ENCODE measurements at regions not wholly inside any gene's neighbourhood (a gene's known extent, or its start where the extent isn't known, plus 50 kb on each side); places are given as distances from the start of the nearest gene placed in this dataset.

GRCh38 chr5:73321757-73322436 lies 126.7 kb downstream of the FOXD1 start (continued):
- TF ChIP-seq, protein P1, sequence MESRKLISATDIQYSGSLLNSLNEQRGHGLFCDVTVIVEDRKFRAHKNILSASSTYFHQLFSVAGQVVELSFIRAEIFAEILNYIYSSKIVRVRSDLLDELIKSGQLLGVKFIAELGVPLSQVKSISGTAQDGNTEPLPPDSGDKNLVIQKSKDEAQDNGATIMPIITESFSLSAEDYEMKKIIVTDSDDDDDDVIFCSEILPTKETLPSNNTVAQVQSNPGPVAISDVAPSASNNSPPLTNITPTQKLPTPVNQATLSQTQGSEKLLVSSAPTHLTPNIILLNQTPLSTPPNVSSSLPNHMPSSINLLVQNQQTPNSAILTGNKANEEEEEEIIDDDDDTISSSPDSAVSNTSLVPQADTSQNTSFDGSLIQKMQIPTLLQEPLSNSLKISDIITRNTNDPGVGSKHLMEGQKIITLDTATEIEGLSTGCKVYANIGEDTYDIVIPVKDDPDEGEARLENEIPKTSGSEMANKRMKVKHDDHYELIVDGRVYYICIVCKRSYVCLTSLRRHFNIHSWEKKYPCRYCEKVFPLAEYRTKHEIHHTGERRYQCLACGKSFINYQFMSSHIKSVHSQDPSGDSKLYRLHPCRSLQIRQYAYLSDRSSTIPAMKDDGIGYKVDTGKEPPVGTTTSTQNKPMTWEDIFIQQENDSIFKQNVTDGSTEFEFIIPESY (IDR thresholded peaks at IDR 0.05; ENCODE audit: borderline replicate concordance, low read depth): peak; percentile 70
- peak; percentile 68 for TF ChIP-seq RXRA (IDR thresholded peaks at IDR 0.05; ENCODE audit: borderline replicate concordance, low read depth)
- no peak for TF ChIP-seq RCOR1 (IDR thresholded peaks at IDR 0.05; ENCODE audit: low read length)
- no peak for TF ChIP-seq SMC3 (IDR thresholded peaks at IDR 0.05; ENCODE audit: low read depth, low read length)
- TF ChIP-seq FOXJ3 (CRISPR knock-in tag; IDR thresholded peaks at IDR 0.05): no peak
- TF ChIP-seq RAD21 (IDR thresholded peaks at IDR 0.05; ENCODE audit: low read length): no peak
- TF ChIP-seq MXI1 (IDR thresholded peaks at IDR 0.05; ENCODE audit: low read depth, low read length): no peak
- peak; percentile 95 for TF ChIP-seq FOXM1 (IDR thresholded peaks at IDR 0.05; ENCODE audit: low read depth)
- no peak for TF ChIP-seq CHD2 (IDR thresholded peaks at IDR 0.05; ENCODE audit: low read length, partially characterized antibody)
- TF ChIP-seq ELF1 (IDR thresholded peaks at IDR 0.05): peak; percentile 28; the same call in 1 of the 2 replicates
- TF ChIP-seq RFX5 (IDR thresholded peaks at IDR 0.05; ENCODE audit: low read length): no peak
- peak; percentile 89 for TF ChIP-seq TEAD4 (IDR thresholded peaks at IDR 0.05; ENCODE audit: borderline replicate concordance, insufficient read depth)
- no peak for TF ChIP-seq USF2 (IDR thresholded peaks at IDR 0.05; ENCODE audit: borderline replicate concordance, low read depth, low read length)
- TF ChIP-seq, protein P2, sequence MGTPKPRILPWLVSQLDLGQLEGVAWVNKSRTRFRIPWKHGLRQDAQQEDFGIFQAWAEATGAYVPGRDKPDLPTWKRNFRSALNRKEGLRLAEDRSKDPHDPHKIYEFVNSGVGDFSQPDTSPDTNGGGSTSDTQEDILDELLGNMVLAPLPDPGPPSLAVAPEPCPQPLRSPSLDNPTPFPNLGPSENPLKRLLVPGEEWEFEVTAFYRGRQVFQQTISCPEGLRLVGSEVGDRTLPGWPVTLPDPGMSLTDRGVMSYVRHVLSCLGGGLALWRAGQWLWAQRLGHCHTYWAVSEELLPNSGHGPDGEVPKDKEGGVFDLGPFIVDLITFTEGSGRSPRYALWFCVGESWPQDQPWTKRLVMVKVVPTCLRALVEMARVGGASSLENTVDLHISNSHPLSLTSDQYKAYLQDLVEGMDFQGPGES (IDR thresholded peaks at IDR 0.05; ENCODE audit: low read depth, low read length): no peak
- TF ChIP-seq EZH2phosphoT487 (IDR thresholded peaks at IDR 0.05; ENCODE audit: borderline replicate concordance, low read depth): no peak
- TF ChIP-seq, protein P3, sequence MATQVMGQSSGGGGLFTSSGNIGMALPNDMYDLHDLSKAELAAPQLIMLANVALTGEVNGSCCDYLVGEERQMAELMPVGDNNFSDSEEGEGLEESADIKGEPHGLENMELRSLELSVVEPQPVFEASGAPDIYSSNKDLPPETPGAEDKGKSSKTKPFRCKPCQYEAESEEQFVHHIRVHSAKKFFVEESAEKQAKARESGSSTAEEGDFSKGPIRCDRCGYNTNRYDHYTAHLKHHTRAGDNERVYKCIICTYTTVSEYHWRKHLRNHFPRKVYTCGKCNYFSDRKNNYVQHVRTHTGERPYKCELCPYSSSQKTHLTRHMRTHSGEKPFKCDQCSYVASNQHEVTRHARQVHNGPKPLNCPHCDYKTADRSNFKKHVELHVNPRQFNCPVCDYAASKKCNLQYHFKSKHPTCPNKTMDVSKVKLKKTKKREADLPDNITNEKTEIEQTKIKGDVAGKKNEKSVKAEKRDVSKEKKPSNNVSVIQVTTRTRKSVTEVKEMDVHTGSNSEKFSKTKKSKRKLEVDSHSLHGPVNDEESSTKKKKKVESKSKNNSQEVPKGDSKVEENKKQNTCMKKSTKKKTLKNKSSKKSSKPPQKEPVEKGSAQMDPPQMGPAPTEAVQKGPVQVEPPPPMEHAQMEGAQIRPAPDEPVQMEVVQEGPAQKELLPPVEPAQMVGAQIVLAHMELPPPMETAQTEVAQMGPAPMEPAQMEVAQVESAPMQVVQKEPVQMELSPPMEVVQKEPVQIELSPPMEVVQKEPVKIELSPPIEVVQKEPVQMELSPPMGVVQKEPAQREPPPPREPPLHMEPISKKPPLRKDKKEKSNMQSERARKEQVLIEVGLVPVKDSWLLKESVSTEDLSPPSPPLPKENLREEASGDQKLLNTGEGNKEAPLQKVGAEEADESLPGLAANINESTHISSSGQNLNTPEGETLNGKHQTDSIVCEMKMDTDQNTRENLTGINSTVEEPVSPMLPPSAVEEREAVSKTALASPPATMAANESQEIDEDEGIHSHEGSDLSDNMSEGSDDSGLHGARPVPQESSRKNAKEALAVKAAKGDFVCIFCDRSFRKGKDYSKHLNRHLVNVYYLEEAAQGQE (IDR thresholded peaks at IDR 0.05; ENCODE audit: low read depth, low read length): 0 out of 2 replicates have a peak, but pooled peaks have one; percentile 44
- TF ChIP-seq POLR2AphosphoS5 (IDR thresholded peaks at IDR 0.05; ENCODE audit: low read depth, low read length): peak; percentile 64; the same call in 1 of the 2 replicates
- TF ChIP-seq FOSL2 (IDR thresholded peaks at IDR 0.05; ENCODE audit: borderline replicate concordance, low read depth): peak; percentile 98
